Smooth muscle cell (in vitro differentiated cells): ENCODE measurements at regions not wholly inside any gene's neighbourhood (a gene's known extent, or its start where the extent isn't known, plus 50 kb on each side); places are given as distances from the start of the nearest gene placed in this dataset.

Experiments
- DNase-seq: peaks from one replicate; lab custom pipeline; 2025; ENCODE audit not compliant: unreplicated experiment; lab: John Stamatoyannopoulos, UW
- H2AFZ ChIP-seq: fragments of 200-600 bp; sonication (generic); 2 replicates; pipeline ENCODE4 v1.6.0; 2016; ENCODE audit warnings: antibody characterized with exemption, low read depth, mild to moderate bottlenecking
- H3F3A ChIP-seq: fragments of 200-600 bp; sonication (generic); 2 replicates; pipeline ENCODE4 v1.6.0; 2017; ENCODE audit warnings: antibody characterized with exemption, low read depth
- H3K27ac ChIP-seq: fragments of 200-600 bp; sonication (generic); 2 replicates; pipeline ENCODE4 v1.5.1; 2016; ENCODE audit warnings: low read depth, mild to moderate bottlenecking
- H3K27me3 ChIP-seq: fragments of 200-600 bp; sonication (generic); 2 replicates; pipeline ENCODE4 v1.6.1; 2016; ENCODE audit warnings: low read depth, mild to moderate bottlenecking
- H3K36me3 ChIP-seq: fragments of 200-600 bp; sonication (generic); 2 replicates; pipeline ENCODE4 v1.5.1; 2016; ENCODE audit warnings: low read depth
- H3K4me1 ChIP-seq: fragments of 200-600 bp; sonication (generic); 2 replicates; pipeline ENCODE4 v1.5.1; 2016; ENCODE audit warnings: low read depth
- H3K4me2 ChIP-seq: fragments of 200-600 bp; sonication (generic); 2 replicates; pipeline ENCODE4 v1.6.0; 2016; ENCODE audit warnings: mild to moderate bottlenecking
- H3K4me3 ChIP-seq: fragments of 200-600 bp; sonication (generic); 2 replicates; pipeline ENCODE4 v1.5.1; 2016; ENCODE audit warnings: mild to moderate bottlenecking
- H3K79me2 ChIP-seq: fragments of 200-600 bp; sonication (generic); 2 replicates; pipeline ENCODE4 v1.6.0; 2016; ENCODE audit warnings: low read depth, mild to moderate bottlenecking
- H3K9ac ChIP-seq: fragments of 200-600 bp; sonication (generic); 2 replicates; pipeline ENCODE4 v1.6.0; 2016; ENCODE audit warnings: low read depth
- H3K9me3 ChIP-seq: fragments of 200-600 bp; sonication (generic); replicated peaks from 2 replicates; pipeline ENCODE4 v1.5.1; 2016; ENCODE audit warnings: low read depth
- H4K20me1 ChIP-seq: fragments of 200-600 bp; sonication (generic); 2 replicates; pipeline ENCODE4 v1.6.0; 2016; ENCODE audit warnings: low read depth
- CTCF ChIP-seq: fragments of 200-600 bp; sonication (generic); IDR thresholded peaks from 2 replicates; pipeline ENCODE4 v1.5.1; 2017; ENCODE audit warnings: borderline replicate concordance, mild to moderate bottlenecking, antibody characterized with exemption; ENCODE audit not compliant: insufficient read depth, poor library complexity, severe bottlenecking
- WGBS: methylation state at CpG from one replicate; pipeline ENCODE4 v1.1.7; 2016; ENCODE audit warnings: low lambda C conversion rate; 5-methylcytosine and 5-hydroxymethylcytosine counted together

- peaks cover 53% of the 10 kb centered on the region for H3K27me3 ChIP-seq
- no peaks in the 10 kb centered on the region for H3K9me3 ChIP-seq
- DNase-seq: no peak
- no peak for TF ChIP-seq CTCF
- no peak overlapping the region for H3K4me2 ChIP-seq
- WGBS: 41% methylated on average over 4 of the region's 4 CpGs
- H3F3A ChIP-seq: no peaks in the 10 kb centered on the region
- H3K79me2 ChIP-seq: no peaks in the 10 kb centered on the region
- no peak overlapping the region for H3K4me3 ChIP-seq
- H3K9ac ChIP-seq: no peak overlapping the region
- no peaks in the 10 kb centered on the region for H3K4me1 ChIP-seq
- H3K27ac ChIP-seq: no peak overlapping the region
- no peaks in the 10 kb centered on the region for H3K36me3 ChIP-seq
- H4K20me1 ChIP-seq: no peaks in the 10 kb centered on the region
- no peak overlapping the region for H2AFZ ChIP-seq
Observed at GRCh38 chr2:176561706-176562105, 292.5 kb downstream of the MTX2 start.

- no peak for DNase-seq
- H3K9ac ChIP-seq: no peak overlapping the region
- no peak overlapping the region for H2AFZ ChIP-seq
- 72% methylated on average over 4 of the region's 4 CpGs for WGBS
- H3K4me2 ChIP-seq: no peak overlapping the region
- no peaks in the 10 kb centered on the region for H3K9me3 ChIP-seq
- no peaks in the 10 kb centered on the region for H3K4me1 ChIP-seq
- H3K27ac ChIP-seq: no peak overlapping the region
- H3K79me2 ChIP-seq: no peaks in the 10 kb centered on the region
- H3F3A ChIP-seq: no peaks in the 10 kb centered on the region
- no peak for TF ChIP-seq CTCF
- peaks cover 44% of the 10 kb centered on the region for H3K27me3 ChIP-seq
- H3K4me3 ChIP-seq: no peak overlapping the region
- H4K20me1 ChIP-seq: no peaks in the 10 kb centered on the region
- no peaks in the 10 kb centered on the region for H3K36me3 ChIP-seq
Observed at GRCh38 chr2:176562359-176563078, 293.3 kb downstream of the MTX2 start.

GRCh38 chr2:176565641-176566323 lies 296.5 kb downstream of the MTX2 start:
- peaks cover 35% of the 10 kb centered on the region for H3K27me3 ChIP-seq
- no peak for TF ChIP-seq CTCF
- no peaks in the 10 kb centered on the region for H3K4me1 ChIP-seq
- H3K4me3 ChIP-seq: no peak overlapping the region
- no peak overlapping the region for H3K27ac ChIP-seq
- H3K9me3 ChIP-seq: no peaks in the 10 kb centered on the region
- no peaks in the 10 kb centered on the region for H3F3A ChIP-seq
- no peak overlapping the region for H3K4me2 ChIP-seq
- H3K36me3 ChIP-seq: no peaks in the 10 kb centered on the region
- H4K20me1 ChIP-seq: no peaks in the 10 kb centered on the region
- H3K9ac ChIP-seq: no peak overlapping the region
- 85% methylated on average over 18 of the region's 18 CpGs for WGBS
- H3K79me2 ChIP-seq: no peaks in the 10 kb centered on the region
- no peak for DNase-seq
- H2AFZ ChIP-seq: no peak overlapping the region
